NB4 (cell line): ENCODE measurements at regions not wholly inside any gene's neighbourhood (a gene's known extent, or its start where the extent isn't known, plus 50 kb on each side); places are given as distances from the start of the nearest gene placed in this dataset.

Experiments used
- DNase-seq: peaks from one replicate; pipeline ENCODE4 v3.0.0; 2010; ENCODE audit warnings: low read depth
- H3K4me3 ChIP-seq: one replicate; pipeline ENCODE4 v1.5.1; 2011; ENCODE audit warnings: mild to moderate bottlenecking, low read depth, low read length, moderate library complexity
- MYC ChIP-seq: IDR thresholded peaks from 2 replicates; pipeline ENCODE4 v1.6.1; 2011; ENCODE audit warnings: low read depth, low read length
- POLR2A ChIP-seq: IDR thresholded peaks from 2 replicates; pipeline ENCODE4 v1.6.1; 2011; ENCODE audit warnings: mild to moderate bottlenecking; ENCODE audit not compliant: insufficient read length; ENCODE audit errors: extremely low read depth
- TF ChIP-seq, protein P1 (sequence below): IDR thresholded peaks from one replicate; pipeline ENCODE4 v1.5.1; 2012; ENCODE audit warnings: low read depth, low read length
- TF ChIP-seq, protein P2 (sequence below): IDR thresholded peaks from 2 replicates; pipeline ENCODE4 v1.6.1; 2011; ENCODE audit warnings: low read depth, low read length

- DNase-seq = no peak
- H3K4me3 ChIP-seq = no peak overlapping the region
- TF ChIP-seq, protein P1, sequence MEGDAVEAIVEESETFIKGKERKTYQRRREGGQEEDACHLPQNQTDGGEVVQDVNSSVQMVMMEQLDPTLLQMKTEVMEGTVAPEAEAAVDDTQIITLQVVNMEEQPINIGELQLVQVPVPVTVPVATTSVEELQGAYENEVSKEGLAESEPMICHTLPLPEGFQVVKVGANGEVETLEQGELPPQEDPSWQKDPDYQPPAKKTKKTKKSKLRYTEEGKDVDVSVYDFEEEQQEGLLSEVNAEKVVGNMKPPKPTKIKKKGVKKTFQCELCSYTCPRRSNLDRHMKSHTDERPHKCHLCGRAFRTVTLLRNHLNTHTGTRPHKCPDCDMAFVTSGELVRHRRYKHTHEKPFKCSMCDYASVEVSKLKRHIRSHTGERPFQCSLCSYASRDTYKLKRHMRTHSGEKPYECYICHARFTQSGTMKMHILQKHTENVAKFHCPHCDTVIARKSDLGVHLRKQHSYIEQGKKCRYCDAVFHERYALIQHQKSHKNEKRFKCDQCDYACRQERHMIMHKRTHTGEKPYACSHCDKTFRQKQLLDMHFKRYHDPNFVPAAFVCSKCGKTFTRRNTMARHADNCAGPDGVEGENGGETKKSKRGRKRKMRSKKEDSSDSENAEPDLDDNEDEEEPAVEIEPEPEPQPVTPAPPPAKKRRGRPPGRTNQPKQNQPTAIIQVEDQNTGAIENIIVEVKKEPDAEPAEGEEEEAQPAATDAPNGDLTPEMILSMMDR = no peak
- TF ChIP-seq MYC (no peak), POLR2A (no peak)
- TF ChIP-seq, protein P2, sequence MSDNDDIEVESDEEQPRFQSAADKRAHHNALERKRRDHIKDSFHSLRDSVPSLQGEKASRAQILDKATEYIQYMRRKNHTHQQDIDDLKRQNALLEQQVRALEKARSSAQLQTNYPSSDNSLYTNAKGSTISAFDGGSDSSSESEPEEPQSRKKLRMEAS = no peak
These were observed 473.6 kb upstream of the CBLB start for GRCh38 chr3:106342386-106342785.

GRCh38 chr3:106343811-106344210 lies 475.0 kb upstream of the CBLB start:
- H3K4me3 ChIP-seq = no peak overlapping the region
- no peak for DNase-seq
- TF ChIP-seq, protein P1 = no peak
- no peak for TF ChIP-seq POLR2A
- TF ChIP-seq MYC = no peak
- TF ChIP-seq, protein P2 = no peak

DNA sequence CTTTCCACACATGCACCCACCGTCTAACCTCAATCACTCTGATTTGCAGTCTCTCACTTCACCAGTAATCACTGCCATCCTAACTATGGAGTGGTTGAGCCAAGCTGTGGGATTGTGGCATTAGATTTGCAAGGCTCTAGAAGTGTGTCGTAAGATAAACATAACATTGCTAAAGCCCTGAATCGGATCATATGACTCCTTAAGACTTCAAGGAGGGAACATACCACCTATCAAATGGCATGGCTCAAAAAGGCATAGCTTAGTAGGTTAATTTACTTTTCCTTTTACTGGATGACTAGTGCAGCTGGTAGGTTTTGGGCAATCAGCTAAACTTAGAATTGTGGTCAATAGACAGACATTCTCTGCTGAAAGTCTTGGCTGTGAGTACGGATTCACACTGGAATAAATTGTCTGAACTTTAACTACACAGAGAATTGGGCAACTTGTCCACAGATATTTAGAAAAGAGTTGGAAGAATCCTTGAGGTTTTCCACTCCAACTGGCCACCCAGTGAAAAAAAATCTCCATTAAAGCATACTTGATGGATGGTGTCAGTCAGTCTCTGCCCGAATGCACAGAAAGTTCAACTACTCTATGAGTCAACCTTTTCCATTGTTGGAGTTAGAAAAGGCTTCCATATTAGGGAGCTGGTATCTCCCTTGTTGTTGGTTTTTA lies 476.7 kb upstream of the CBLB start:
- no peak overlapping the region for H3K4me3 ChIP-seq
- DNase-seq = peak; percentile 13
- TF ChIP-seq, protein P1 = no peak
- TF ChIP-seq, protein P2 = no peak
- no peak for TF ChIP-seq MYC
- TF ChIP-seq POLR2A = no peak

DNA sequence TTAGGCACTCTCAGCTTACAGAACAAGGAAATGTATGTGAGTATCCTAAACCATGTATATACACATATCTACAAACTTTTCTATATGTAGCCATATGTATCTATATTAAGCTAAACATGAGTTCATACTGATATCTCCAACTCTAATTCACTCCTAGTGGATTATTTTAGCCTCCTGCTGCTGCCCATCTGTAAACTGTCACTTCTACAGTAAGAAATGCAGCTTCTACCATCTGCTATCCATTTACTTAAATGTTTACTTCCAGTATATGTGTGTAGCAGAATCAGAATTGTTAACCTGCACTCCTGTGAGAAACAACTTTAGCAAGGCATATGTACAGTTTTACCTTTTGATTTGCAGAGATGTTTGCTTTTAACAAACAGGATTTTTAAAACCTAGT lies 478.5 kb upstream of the CBLB start:
- H3K4me3 ChIP-seq = no peak overlapping the region
- TF ChIP-seq, protein P1 = no peak
- TF ChIP-seq POLR2A (no peak), MYC (no peak)
- TF ChIP-seq, protein P2 = no peak
- no peak for DNase-seq

DNA sequence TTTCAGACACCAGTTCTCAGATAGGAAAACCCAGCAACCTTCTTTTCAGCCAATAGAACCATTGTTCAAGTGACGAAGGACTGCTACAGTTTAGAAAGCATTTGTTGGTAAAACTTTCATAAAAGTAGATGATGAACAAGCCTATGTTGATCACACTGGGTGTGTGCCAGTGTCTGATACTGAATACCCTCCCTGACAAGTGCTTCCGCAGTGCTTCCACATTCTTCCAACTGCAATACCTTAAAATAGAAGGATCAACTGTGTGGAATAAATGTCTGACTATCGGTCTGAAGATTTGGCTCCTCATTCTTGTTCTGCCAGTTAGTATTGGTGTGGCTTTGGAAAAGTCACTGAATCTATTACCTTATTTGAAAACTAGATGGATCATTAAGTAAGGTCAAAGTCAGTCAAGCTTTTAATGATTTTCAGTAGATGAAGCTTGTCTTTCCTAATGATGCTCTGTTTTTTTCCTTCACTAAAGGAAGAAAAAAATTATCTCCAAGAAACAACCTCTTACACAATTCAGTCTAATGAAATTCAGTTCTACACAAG lies 479.4 kb upstream of the CBLB start:
- no peak for DNase-seq
- no peak overlapping the region for H3K4me3 ChIP-seq
- no peak for TF ChIP-seq MYC
- TF ChIP-seq, protein P2 = no peak
- TF ChIP-seq, protein P1 = no peak
- no peak for TF ChIP-seq POLR2A
